HG03571 (cell line): ENCODE measurements at regions not wholly inside any gene's neighbourhood (a gene's known extent, or its start where the extent isn't known, plus 50 kb on each side); places are given as distances from the start of the nearest gene placed in this dataset.
"Not testable (repeated sequence)": the region's sequence is repeated elsewhere in the genome, so short reads cannot be mapped to it uniquely, and the experiment has no call there.

Experiments
- ATAC-seq: cut with Tn5 transposase; IDR thresholded peaks from one replicate; pipeline ENCODE4 v1.9.1; 2021; ENCODE audit not compliant: unreplicated experiment

DNA sequence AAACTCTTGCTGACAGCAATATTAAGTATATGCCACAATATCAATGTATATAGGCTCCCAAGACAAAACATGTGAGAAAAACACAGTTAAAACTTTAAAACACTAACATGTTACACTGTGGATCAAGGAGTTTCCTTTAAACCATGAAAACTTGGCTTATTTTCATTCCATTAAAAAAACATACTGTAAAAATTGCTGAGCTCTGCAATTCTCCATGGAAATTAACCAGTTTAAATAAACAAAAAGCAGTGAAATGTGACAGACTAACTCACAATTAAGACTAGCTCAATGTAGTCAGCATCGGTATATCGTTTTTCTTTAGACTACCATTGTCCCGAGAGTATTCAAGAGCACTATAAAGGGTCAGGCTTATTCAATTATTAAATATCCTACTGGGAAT is 930.5 kb upstream of the SLITRK1 start:
- no peak for ATAC-seq

DNA sequence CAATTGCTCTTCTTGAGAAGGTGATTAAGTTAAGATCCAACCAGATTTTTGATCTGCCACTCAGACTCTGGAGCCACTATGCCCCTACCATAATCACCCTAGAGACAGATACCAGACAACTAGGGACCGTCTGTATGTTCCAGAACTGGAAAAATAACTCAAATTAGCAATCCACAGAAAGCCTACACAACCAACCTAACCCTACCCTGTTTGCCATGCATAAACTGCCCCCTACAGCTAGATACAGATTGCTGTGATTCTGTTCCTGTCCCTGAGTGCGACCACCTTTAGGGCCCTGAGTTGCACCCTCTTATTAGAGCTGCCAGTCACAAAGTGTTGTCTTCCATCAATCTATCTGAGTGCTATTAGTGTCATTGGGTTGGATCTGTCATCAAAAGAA is 929.8 kb upstream of the SLITRK1 start:
- no peak for ATAC-seq

- ATAC-seq, result no peak
Observed at GRCh38 chr13:84810781-84811180, 928.5 kb upstream of the SLITRK1 start.

DNA sequence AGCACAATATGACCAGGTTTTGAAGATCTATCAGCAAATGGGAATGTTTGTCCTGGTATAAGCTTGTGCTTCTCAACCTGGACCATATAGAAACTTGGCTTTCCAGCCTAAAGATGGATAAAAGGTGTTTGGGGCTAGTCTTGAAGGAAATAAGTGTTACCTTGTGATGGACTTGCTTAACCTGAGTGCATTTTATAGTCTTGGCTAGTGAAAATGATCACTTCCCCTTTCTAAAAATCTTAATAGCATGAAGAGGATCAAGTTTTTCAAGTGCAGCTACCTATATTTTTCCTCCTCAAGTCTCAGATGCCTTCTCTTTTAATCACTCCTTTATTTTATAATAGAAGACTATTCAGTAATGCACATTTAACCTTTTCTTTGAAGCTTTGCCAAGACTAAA is 919.8 kb upstream of the SLITRK1 start:
- no peak for ATAC-seq

DNA sequence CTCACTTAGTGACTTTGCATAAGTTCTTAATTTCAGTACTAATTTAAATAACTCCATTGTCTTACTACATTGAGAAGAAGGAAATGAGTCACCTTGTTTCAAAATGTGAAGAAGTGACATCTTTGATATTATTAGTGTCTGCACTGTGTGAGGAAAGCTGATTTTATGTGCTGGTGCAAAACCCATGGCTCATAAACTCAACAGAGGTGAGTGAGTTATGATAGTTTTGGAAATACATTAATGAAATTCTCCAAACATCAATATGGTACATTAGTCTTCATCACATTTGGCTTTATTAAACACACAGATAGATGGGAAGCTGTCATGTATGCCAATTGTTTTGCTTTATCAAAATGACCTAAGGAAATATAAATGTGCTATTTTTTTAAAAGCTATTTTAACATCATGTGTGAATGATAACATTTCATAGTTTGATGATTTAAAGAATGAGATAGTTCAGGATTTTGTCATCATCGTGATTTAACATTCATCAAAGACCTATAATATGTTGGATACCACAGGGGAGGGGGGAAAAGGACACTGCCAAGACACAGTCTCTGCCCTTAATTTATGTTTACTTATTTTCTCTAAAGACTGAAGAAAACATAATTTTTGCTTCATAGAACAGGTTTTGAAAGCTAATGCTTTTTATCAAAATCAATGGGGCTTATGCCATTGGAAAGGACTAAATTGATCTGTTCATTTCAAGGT is 902.3 kb upstream of the SLITRK1 start:
- ATAC-seq, result no peak

DNA sequence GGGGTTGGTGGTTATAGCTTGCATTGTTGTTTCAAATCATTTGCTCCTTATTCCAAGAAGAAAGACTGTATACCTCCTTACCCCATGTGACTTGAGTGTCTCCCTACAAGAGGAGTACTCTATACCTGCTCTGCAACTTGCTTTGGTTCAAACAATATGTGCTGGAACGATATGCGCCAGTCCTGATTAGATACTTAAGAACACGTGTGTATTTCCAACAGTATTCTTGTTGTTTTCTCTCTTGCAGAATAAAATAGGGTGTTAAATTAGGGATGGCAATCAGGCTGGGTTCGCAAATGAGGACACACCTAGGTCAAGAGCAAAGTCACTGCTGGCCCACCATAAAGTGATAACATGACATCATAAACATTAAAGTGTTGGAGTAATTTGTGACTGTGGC is 895.0 kb upstream of the SLITRK1 start:
- ATAC-seq, result no peak

- ATAC-seq, result no peak
Observed at GRCh38 chr13:84776593-84776992, 894.3 kb upstream of the SLITRK1 start.

DNA sequence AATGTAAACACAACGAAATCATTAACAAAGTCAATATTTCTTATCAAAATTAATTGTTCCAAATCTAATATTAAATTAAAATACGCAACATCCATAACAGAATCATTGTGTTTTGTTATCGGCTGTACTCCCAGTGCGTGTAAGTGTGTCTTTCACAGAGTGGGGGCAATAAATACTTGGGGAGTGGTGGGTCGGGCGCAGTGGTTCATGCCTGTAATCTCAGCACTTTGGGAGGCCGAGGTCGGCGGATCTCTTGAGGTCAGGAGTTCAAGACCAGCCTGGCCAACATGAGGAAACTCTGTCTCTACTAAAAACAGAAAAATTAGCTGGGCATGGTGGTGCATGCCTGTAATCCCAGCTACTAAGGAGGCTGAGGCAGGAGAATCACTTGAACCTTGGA is 893.6 kb upstream of the SLITRK1 start:
- ATAC-seq, result not testable (repeated sequence)

DNA sequence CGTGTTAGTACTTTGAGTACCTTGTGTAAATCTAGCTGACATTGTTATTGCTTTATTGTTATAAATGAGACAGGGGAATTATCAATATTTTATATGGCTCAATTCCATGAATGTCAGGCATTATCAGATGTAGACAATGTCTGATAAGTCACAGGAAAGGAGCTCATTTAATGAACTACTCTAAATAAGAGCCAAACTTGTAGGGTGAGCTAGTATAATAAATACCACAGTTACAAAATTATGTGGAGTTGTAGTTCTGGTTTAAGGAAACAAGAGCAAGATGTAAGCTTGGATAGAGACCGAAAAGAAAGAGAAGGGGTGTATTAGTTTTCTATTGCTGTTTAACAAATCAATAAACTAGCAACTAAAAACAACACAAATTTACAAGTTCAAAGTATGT is 891.8 kb upstream of the SLITRK1 start:
- ATAC-seq, result no peak

GRCh38 chr13:84760956-84761355 is 878.7 kb upstream of the SLITRK1 start:
- ATAC-seq, result no peak

DNA sequence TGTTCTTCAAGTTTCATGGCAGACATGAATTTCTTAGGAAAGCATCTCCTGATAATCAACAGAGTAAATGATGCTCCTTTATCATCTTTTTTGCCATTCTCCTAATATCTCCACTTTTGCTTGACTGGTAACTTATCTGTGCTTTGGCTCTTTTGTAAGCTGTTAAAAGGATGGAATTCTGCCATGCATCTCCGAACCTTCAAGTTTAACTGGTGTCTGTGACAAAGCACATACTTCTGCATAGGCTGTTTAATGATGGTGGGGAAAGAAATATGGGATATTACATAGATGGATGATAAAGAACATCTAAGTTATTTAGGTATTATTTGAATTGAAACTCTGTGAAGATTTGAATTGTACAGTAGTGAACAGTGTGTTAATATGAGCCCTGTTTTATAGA is 866.9 kb upstream of the SLITRK1 start:
- ATAC-seq, result no peak

- ATAC-seq, result no peak
Observed at GRCh38 chr13:84745051-84745551, 862.8 kb upstream of the SLITRK1 start.

DNA sequence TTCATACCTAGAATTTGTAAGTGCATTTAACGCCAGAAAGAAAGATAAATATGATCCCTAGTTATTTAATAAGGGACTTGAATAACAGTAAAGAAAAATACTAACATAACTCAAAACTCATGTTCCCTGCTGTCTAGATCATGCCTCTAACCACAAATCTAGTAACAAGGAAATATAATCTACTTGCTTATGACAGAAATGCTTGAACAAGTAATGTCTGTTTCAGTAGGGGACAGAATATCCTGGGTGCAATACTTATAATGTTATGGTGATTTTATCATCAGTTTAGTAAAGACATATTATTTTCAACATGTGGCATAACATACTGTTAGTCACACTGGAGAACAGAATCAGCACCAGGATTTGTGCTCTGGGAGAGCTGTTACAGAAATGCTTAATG is 861.9 kb upstream of the SLITRK1 start:
- no peak for ATAC-seq

GRCh38 chr13:84741253-84741652 is 859.0 kb upstream of the SLITRK1 start:
- no peak for ATAC-seq

- no peak for ATAC-seq
Observed at GRCh38 chr13:84739021-84739420, 856.7 kb upstream of the SLITRK1 start.

DNA sequence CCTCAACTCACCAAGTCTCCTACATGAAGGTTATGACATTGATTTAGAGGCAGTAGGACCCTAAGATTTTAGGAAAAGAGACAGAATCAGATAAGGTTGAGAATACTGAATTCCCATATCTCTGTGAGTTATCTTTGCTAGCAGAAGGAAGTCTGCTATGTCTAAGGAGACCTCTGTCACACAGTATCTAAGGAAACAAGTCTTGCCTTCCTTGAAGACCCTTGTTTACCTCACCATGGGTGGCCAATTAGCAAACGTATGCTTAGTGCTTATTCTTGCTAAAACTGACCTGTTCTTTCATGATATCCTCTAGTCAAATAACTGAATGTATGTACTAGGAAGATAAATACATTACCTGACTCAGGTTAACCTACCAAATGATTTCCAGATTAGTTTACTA is 855.4 kb upstream of the SLITRK1 start:
- ATAC-seq, result no peak

DNA sequence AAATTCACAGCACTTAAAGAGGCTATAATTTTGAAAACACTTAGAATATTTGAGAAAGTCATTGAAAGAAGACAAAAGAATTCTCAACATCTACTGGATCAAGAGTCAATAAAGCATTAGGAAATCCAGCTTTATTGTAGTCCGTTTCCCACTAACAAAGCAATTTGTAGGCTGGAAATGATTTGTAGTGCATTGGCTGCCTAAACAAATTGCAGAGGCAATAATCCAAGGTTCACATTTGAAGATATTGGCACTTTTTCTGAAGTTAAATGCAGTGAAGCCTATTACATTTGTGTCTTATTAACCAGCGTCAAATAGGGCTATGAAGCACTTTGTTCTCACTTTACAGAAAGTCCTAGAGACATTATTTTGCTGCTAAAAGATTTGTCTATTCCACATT is 848.1 kb upstream of the SLITRK1 start:
- ATAC-seq, result no peak

DNA sequence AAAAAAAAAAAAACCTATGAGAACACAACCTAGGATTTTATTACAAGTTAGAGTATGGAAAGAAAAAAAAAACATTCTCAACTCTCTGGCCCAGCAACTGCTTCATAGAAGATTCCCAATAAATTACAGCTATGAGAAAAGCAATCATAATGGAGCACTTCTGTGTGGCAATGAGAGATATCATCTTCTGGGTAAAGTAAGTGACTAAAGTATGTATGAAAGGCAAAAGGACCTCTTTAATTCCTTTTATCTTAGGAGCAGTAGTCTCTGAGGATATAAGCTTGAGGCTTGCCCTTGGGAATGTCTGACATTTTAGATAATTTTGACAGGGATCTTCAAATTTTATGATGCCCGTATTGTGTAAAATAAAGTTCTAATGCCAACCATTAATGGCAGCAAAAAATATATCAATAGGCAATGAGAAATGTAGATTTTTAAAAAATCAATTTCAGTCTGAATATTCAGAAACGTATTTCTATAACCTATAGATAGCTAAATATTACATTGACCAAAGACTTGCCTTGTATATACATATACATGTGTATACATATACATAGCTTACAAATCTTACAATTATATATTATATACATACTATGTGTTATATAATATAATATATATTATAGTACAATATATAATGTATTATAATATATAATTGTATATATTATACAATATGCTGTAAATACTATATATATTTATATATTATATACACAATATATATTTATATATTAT is 823.9 kb upstream of the SLITRK1 start:
- ATAC-seq, result no peak

DNA sequence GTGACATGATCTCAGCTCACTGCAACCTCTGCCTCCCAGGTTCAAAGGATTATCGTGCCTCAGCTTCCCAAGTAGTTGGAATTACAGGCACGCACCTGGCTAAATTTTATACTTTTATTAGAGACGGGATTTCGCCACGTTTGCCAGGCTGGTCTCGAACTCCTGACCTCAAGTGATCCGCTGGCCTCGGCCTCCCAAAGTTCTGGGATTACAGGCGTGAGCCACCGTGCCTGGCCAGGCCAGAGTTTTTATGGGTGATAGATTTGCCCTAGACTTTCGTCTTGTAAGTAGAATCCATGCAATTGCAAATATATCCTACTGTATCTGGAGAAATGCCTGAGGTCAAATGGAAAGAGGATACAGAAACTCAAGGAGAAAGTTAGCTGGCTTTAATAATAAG is 819.9 kb upstream of the SLITRK1 start:
- ATAC-seq, result no peak

DNA sequence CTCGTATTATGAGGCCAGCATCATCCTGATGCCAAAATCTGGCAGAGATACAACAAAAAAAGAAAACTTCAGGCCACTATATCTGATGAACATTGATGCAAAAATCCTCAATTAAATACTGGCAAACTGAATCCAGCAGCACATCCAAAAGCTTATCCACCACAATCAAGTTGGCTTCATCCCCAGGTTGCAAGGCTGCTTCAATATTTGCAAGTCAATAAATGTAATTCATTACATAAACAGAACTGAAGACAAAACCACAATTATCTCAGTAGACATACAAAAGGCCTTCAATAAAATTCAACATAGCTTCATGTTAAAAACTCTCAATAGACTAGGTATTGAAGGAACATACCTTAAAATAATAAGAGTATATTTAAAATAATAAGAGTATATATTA is 815.3 kb upstream of the SLITRK1 start:
- not testable (repeated sequence) for ATAC-seq

GRCh38 chr13:84686973-84687372 is 804.7 kb upstream of the SLITRK1 start:
- no peak for ATAC-seq

GRCh38 chr13:84686458-84686857 is 804.2 kb upstream of the SLITRK1 start:
- ATAC-seq, result no peak

DNA sequence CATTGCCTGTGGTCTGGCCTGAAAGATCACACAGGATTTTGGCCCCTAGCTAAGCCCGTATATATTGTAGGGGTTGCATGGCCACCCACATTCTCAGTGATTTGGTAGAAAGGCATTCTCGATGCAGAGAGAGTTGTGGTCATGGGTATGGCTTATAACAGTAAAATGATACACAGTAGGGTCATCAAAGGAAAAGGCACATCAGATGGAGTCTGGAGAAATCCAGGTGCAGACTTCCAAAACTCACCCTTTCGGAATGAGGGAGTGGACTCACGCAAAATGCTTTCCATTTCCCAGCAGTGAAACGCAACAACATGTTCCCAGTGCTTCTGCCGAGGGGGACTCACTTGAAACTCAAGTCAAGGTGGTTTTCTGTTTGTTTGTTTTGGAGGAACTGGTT is 802.5 kb upstream of the SLITRK1 start:
- ATAC-seq, result no peak
